ENCODE measurements at regions not wholly inside any gene's neighbourhood (a gene's known extent, or its start where the extent isn't known, plus 50 kb on each side); places are given as distances from the start of the nearest gene placed in this dataset.

GRCh38 chr7:16343612-16344011, 77.7 kb downstream of the CRPPA start (continued):
- TF ChIP-seq CTCF (IDR thresholded peaks at IDR 0.05; ENCODE audit: low read depth, low read length, missing input control) (no peak), JUND (IDR thresholded peaks at IDR 0.05) (no peak), FOXA1 (IDR thresholded peaks at IDR 0.05) (no peak), FOXA2 (IDR thresholded peaks at IDR 0.05) (no peak)

DNA sequence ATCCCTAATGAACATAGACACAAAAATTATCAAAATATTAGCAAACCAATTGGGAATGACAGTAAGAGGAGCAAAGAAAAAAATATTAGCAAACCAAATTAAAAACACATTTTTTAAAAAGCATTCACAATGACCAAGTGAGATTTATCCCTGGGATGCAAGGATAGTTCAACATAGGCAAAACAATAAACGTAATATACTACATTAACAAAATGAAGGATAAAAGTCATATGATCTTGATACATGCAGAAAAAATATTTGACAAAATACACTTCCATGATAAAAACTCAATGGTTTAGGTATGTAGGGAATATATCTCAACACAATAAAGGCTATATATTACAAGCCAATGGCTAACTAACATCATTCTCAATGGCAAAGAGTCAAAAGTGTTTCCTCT, 83.3 kb downstream of the CRPPA start:
- WGBS: 97% methylated on average over 1 of the region's 1 CpG
- Histone ChIP-seq H3K36me3 (ENCODE audit: control insufficient read depth in 4 of 4, insufficient read depth in 3 of 4, low read depth in 1 of 4, low read length in 3 of 4) (peaks cover 0 to 2% (median 0%) of the 10 kb centered on the region in 4 donors), H3K9ac (ENCODE audit: low read depth in 1 of 2, low read length in 2 of 2) (no peak overlapping the region), H3K4me1 (ENCODE audit: control insufficient read depth in 4 of 4, insufficient read depth in 4 of 4, low read length in 3 of 4) (no peaks in the 10 kb centered on the region), H3K27me3 (ENCODE audit: control insufficient read depth in 4 of 4, insufficient read depth in 4 of 4, low read length in 3 of 4) (no peaks in the 10 kb centered on the region), H3K27ac (ENCODE audit: low read depth in 1 of 2, low read length in 2 of 2) (no peak overlapping the region), H3K9me3 (ENCODE audit: control insufficient read depth in 4 of 4, low read length in 3 of 4) (peaks cover 0 to 3% (median 0%) of the 10 kb centered on the region in 4 donors), H3K4me3 (ENCODE audit: low read depth in 1 of 3, low read length in 3 of 3) (no peak overlapping the region)
- no peak for DNase-seq (ENCODE audit: low spot score)
- TF ChIP-seq EGR1 (IDR thresholded peaks at IDR 0.05; ENCODE audit: low read depth in 2 of 2): no peak
- TF ChIP-seq JUND (IDR thresholded peaks at IDR 0.05): no peak
- TF ChIP-seq CTCF (IDR thresholded peaks at IDR 0.05; ENCODE audit: low read depth, low read length, missing input control): no peak
- TF ChIP-seq NR2F2 (IDR thresholded peaks at IDR 0.05): no peak
- no peak for TF ChIP-seq TAF1 (conservative IDR thresholded peaks at IDR 0.05)
- TF ChIP-seq FOXA2 (IDR thresholded peaks at IDR 0.05): no peak
- no peak for TF ChIP-seq RXRA (IDR thresholded peaks at IDR 0.05)
- TF ChIP-seq, protein P1, sequence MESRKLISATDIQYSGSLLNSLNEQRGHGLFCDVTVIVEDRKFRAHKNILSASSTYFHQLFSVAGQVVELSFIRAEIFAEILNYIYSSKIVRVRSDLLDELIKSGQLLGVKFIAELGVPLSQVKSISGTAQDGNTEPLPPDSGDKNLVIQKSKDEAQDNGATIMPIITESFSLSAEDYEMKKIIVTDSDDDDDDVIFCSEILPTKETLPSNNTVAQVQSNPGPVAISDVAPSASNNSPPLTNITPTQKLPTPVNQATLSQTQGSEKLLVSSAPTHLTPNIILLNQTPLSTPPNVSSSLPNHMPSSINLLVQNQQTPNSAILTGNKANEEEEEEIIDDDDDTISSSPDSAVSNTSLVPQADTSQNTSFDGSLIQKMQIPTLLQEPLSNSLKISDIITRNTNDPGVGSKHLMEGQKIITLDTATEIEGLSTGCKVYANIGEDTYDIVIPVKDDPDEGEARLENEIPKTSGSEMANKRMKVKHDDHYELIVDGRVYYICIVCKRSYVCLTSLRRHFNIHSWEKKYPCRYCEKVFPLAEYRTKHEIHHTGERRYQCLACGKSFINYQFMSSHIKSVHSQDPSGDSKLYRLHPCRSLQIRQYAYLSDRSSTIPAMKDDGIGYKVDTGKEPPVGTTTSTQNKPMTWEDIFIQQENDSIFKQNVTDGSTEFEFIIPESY (IDR thresholded peaks at IDR 0.05): no peak
- TF ChIP-seq, protein P2, sequence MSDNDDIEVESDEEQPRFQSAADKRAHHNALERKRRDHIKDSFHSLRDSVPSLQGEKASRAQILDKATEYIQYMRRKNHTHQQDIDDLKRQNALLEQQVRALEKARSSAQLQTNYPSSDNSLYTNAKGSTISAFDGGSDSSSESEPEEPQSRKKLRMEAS (IDR thresholded peaks at IDR 0.05): no peak
- TF ChIP-seq REST (IDR thresholded peaks at IDR 0.05): no peak
- TF ChIP-seq GABPA (IDR thresholded peaks at IDR 0.05 in 1 of 2, conservative IDR thresholded peaks at IDR 0.05 in 1 of 2): no peak
- TF ChIP-seq FOXA1 (IDR thresholded peaks at IDR 0.05): no peak
- TF ChIP-seq, protein P3, sequence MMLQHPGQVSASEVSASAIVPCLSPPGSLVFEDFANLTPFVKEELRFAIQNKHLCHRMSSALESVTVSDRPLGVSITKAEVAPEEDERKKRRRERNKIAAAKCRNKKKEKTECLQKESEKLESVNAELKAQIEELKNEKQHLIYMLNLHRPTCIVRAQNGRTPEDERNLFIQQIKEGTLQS (IDR thresholded peaks at IDR 0.05): no peak
- no peak for TF ChIP-seq RAD21 (IDR thresholded peaks at IDR 0.05)
- TF ChIP-seq SP1 (IDR thresholded peaks at IDR 0.05): no peak
- TF ChIP-seq HNF4G (IDR thresholded peaks at IDR 0.05): no peak
- no peak for TF ChIP-seq YY1 (IDR thresholded peaks at IDR 0.05)
- no peak for TF ChIP-seq HNF4A (conservative IDR thresholded peaks at IDR 0.05)

All from liver (tissue), 8 donors.